Body of pancreas (tissue), 4 donors: ENCODE measurements at regions not wholly inside any gene's neighbourhood (a gene's known extent, or its start where the extent isn't known, plus 50 kb on each side); places are given as distances from the start of the nearest gene placed in this dataset.

ENCODE experiments used
- POLR2A ChIP-seq, 3 donors: fragments of 450-650 bp; IDR thresholded peaks; one replicate each; pipeline ENCODE4 v1.6.1; 2016; ENCODE audit warnings: antibody characterized with exemption in 3 of 3, mild to moderate bottlenecking in 2 of 3
- TF ChIP-seq, protein P1 (sequence below), 7 experiments: fragments of 450-650 bp in 4 of 7; fragments of 200-600 bp in 3 of 7; sonication (generic) in 3 of 7; IDR thresholded peaks; one replicate each; pipeline ENCODE4 v1.5.1; 2016 to 2019; ENCODE audit warnings: antibody characterized with exemption in 7 of 7

DNA sequence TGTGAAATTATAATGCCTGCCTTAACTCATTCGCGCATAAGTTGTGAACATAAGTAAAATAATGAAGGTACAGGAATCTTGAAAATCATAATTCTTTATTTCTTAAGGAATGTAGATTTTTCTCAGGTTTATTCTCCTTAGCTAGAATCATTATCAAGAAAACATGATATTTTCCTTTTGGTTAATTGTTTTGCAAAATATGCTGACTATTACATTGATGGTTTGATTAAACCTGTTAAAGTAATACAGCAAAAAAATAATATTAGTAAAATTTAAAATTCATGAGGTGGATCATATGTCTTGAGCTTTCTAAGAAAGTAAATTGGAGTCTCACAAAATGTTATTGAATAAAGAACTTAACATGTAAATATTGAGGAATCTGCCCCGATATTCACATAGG is 178.7 kb upstream of the TRAM1L1 start:
- TF ChIP-seq, protein P1, sequence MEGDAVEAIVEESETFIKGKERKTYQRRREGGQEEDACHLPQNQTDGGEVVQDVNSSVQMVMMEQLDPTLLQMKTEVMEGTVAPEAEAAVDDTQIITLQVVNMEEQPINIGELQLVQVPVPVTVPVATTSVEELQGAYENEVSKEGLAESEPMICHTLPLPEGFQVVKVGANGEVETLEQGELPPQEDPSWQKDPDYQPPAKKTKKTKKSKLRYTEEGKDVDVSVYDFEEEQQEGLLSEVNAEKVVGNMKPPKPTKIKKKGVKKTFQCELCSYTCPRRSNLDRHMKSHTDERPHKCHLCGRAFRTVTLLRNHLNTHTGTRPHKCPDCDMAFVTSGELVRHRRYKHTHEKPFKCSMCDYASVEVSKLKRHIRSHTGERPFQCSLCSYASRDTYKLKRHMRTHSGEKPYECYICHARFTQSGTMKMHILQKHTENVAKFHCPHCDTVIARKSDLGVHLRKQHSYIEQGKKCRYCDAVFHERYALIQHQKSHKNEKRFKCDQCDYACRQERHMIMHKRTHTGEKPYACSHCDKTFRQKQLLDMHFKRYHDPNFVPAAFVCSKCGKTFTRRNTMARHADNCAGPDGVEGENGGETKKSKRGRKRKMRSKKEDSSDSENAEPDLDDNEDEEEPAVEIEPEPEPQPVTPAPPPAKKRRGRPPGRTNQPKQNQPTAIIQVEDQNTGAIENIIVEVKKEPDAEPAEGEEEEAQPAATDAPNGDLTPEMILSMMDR (IDR thresholded peaks at IDR 0.05) = no peak
- TF ChIP-seq POLR2A (IDR thresholded peaks at IDR 0.05) = no peak
